ENCODE measurements at regions not wholly inside any gene's neighbourhood (a gene's known extent, or its start where the extent isn't known, plus 50 kb on each side); places are given as distances from the start of the nearest gene placed in this dataset.

DNA sequence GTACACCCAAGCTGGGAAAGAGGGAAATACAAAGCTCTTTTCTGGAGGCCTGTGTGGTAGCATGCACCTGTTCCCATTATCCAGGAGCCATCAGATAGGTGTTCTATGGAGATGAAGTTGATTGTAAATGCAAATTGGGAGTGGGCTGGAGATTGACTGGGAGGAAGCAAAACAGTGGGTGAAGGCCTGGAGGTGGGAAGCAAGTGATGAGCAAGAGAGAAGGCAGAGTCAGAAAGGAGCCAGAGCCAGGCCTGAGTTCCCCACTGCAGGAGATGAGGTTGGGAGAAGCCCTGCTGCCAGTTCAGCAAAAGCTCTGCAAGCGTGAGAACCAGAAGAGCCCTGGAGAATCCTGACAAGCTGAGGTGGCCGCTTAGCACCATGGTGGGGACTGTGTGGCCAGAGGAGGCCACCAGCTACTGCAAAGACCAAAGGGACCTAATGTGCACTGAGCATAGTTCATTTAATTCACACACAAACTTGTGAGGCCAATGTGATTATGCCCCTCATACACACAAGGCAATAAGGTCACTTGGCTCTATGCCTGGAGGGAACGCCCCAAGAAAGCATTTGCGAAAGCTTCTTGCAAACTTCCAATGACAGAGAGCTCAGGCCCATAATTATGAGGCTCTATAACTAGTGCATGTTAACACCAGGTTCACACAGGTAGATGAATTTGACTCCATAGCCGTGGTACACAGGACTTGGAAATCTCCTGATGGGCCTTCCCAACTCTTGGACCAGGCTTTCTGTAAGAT is 73.0 kb upstream of the GRIK3 start:
- H3K9ac ChIP-seq (ENCODE audit: low read depth in 1 of 2, low read length in 2 of 2) = no peak overlapping the region
- no peak overlapping the region for H3K27ac ChIP-seq (ENCODE audit: low read depth in 2 of 2, low read length in 2 of 2)
- no peaks in the 10 kb centered on the region for H3K36me3 ChIP-seq (ENCODE audit: control insufficient read depth in 2 of 2, insufficient read depth in 2 of 2, low read length in 2 of 2)
- H3K4me1 ChIP-seq (ENCODE audit: control insufficient read depth in 2 of 2, insufficient read depth in 2 of 2, low read length in 2 of 2) = no peaks in the 10 kb centered on the region
- H3K27me3 ChIP-seq (ENCODE audit: control insufficient read depth in 2 of 2, insufficient read depth in 2 of 2, low read length in 2 of 2) = peaks cover 3 to 5% of the 10 kb centered on the region in 2 donors
- no peak overlapping the region for H3K4me3 ChIP-seq (ENCODE audit: low read length in 2 of 2)
- no peaks in the 10 kb centered on the region for H3K9me3 ChIP-seq (ENCODE audit: control insufficient read depth in 2 of 2, low read length in 2 of 2)

DNA sequence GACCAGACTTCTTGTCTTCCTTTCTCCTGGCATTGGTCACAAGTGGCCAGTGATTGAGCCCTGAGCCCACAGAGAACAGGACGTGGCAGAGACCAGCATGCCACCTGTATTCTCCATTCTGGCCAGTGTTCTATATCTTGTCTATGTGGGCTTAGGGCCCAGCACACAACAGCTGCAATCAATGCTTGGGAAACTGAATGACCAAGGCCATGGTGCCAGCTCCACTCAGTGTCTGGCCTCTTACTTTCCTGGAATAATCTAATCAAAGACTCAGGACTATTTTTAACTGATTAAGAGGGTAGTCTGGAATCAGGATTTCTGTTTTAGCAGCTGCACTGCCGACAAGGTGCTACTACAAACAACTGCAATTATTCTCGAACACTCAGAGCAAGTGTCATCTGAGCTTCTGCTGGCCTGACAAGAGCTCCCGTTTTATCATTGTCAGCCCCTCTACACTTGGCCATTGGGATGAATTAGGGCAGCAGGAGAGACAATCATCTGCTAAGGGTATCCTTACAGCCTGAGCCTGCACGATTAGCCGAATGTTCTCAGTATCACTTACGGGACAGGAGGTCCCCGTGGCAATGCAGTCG is 74.4 kb upstream of the GRIK3 start:
- Histone ChIP-seq H3K27me3 (ENCODE audit: control insufficient read depth in 2 of 2, insufficient read depth in 2 of 2, low read length in 2 of 2) (peaks cover 3 to 5% of the 10 kb centered on the region in 2 donors), H3K4me1 (ENCODE audit: control insufficient read depth in 2 of 2, insufficient read depth in 2 of 2, low read length in 2 of 2) (no peaks in the 10 kb centered on the region), H3K4me3 (ENCODE audit: low read length in 2 of 2) (no peak overlapping the region), H3K9ac (ENCODE audit: low read depth in 1 of 2, low read length in 2 of 2) (no peak overlapping the region), H3K36me3 (ENCODE audit: control insufficient read depth in 2 of 2, insufficient read depth in 2 of 2, low read length in 2 of 2) (no peaks in the 10 kb centered on the region), H3K27ac (ENCODE audit: low read depth in 2 of 2, low read length in 2 of 2) (no peak overlapping the region), H3K9me3 (ENCODE audit: control insufficient read depth in 2 of 2, low read length in 2 of 2) (no peaks in the 10 kb centered on the region)

DNA sequence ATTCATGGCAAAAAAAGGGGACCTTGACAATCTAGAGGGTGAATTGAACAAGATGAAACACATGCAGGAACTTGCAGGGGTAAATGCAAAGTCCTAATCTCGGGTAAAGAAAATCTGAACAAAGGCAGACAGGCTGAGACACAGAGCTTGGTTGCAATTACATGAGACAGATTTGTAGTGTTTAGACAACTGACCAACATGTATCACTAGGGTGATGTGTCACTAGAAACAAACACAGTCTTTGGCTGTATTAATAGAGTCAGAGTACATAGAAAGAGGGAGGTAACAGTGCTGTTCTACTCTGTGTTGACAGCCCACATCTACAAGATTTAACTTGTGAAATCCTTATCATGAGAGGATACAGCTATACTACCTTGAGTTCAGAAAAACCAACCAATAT is 78.1 kb upstream of the GRIK3 start:
- no peak overlapping the region for H3K27ac ChIP-seq (ENCODE audit: low read depth in 2 of 2, low read length in 2 of 2)
- no peaks in the 10 kb centered on the region for H3K4me1 ChIP-seq (ENCODE audit: control insufficient read depth in 2 of 2, insufficient read depth in 2 of 2, low read length in 2 of 2)
- H3K4me3 ChIP-seq (ENCODE audit: low read length in 2 of 2) = no peak overlapping the region
- H3K9me3 ChIP-seq (ENCODE audit: control insufficient read depth in 2 of 2, low read length in 2 of 2) = no peaks in the 10 kb centered on the region
- H3K36me3 ChIP-seq (ENCODE audit: control insufficient read depth in 2 of 2, insufficient read depth in 2 of 2, low read length in 2 of 2) = no peaks in the 10 kb centered on the region
- H3K9ac ChIP-seq (ENCODE audit: low read depth in 1 of 2, low read length in 2 of 2) = no peak overlapping the region
- peaks cover 3 to 5% of the 10 kb centered on the region in 2 donors for H3K27me3 ChIP-seq (ENCODE audit: control insufficient read depth in 2 of 2, insufficient read depth in 2 of 2, low read length in 2 of 2)

DNA sequence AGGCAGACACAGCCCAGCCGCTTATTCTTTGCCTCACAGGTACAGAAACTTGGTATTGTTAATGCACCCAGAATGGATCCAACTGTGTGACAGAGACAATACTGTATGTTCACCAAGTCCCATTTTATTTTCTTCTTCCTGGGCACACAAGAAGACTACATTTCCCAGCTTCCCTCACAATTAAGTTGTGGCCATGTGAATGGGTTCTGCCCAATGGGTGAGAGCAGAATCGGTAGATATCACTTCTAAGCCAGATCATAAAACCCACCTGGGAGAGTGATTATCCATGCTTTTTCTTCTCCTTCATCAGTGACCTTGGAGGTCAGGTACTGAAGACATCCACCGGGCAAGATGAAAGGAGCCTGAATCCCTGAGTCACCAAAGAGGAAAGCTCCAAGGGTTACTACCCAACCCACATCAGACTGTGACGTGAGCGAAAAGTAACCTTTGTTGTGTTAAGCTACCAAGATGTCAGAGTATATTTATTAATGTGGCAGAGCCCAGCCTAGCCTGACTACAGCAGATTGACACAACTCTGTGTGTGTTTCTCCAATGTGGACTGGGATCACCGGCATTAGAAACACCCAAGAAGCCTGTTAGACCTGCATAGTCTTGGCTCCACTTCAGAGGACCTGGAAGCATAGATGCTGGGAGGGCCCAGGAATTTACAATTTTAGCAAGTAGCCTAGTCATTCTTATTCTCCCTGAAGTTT is 79.1 kb upstream of the GRIK3 start:
- Histone ChIP-seq H3K27me3 (ENCODE audit: control insufficient read depth in 2 of 2, insufficient read depth in 2 of 2, low read length in 2 of 2) (peaks cover 3% of the 10 kb centered on the region in 2 donors), H3K27ac (ENCODE audit: low read depth in 2 of 2, low read length in 2 of 2) (no peak overlapping the region), H3K9ac (ENCODE audit: low read depth in 1 of 2, low read length in 2 of 2) (no peak overlapping the region)

DNA sequence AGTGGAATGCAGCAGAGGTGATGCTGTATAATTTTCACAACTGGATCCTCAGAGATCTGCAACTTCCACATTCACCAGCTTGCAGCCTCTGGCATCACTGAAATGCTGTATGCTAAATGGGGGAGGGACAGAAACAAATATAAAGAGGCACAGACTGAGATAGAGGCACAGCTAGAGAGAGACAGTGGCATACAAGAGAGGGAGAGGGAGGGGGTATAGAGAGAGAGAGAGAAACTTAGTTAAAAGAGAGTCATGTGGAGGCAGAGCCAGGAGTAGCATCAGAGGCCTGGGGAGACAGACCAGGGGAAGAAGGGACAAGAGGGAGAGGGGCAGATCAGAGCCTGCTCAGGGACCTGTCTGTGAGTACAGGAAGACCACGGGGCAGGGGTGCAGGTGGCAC is 84.5 kb upstream of the GRIK3 start:
- peaks cover 0 to 2% of the 10 kb centered on the region in 2 donors for H3K27me3 ChIP-seq (ENCODE audit: control insufficient read depth in 2 of 2, insufficient read depth in 2 of 2, low read length in 2 of 2)

More for the DNA sequence above, 79.1 kb upstream of the GRIK3 start:
- Histone ChIP-seq H3K4me1 (ENCODE audit: control insufficient read depth in 2 of 2, insufficient read depth in 2 of 2, low read length in 2 of 2) (no peaks in the 10 kb centered on the region), H3K9me3 (ENCODE audit: control insufficient read depth in 2 of 2, low read length in 2 of 2) (no peaks in the 10 kb centered on the region), H3K36me3 (ENCODE audit: control insufficient read depth in 2 of 2, insufficient read depth in 2 of 2, low read length in 2 of 2) (no peaks in the 10 kb centered on the region), H3K4me3 (ENCODE audit: low read length in 2 of 2) (no peak overlapping the region)

DNA sequence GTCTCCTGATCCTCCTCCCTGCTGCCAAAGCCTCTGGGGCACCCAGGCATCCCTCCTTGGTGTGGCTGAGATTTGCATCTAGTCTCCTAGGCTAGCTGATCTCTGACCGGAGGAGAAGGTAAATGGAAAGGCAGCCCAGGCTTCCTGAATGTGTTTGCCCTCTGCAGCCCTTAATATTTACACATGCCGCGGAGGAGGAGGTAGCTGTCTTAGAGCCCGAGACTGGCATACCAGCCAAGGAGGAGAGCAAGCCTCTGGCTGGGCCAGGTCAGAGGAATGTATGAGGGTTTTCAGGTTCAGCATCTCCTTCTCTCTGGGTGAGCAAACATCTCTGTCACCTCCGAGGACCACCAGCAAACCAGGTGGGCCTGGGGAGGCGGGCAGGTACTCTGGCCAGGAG is 86.0 kb upstream of the GRIK3 start:
- Histone ChIP-seq H3K4me3 (ENCODE audit: low read length in 2 of 2) (no peak overlapping the region), H3K36me3 (ENCODE audit: control insufficient read depth in 2 of 2, insufficient read depth in 2 of 2, low read length in 2 of 2) (no peaks in the 10 kb centered on the region), H3K9ac (ENCODE audit: low read depth in 1 of 2, low read length in 2 of 2) (no peak overlapping the region), H3K4me1 (ENCODE audit: control insufficient read depth in 2 of 2, insufficient read depth in 2 of 2, low read length in 2 of 2) (no peaks in the 10 kb centered on the region), H3K27ac (ENCODE audit: low read depth in 2 of 2, low read length in 2 of 2) (no peak overlapping the region), H3K27me3 (ENCODE audit: control insufficient read depth in 2 of 2, insufficient read depth in 2 of 2, low read length in 2 of 2) (peaks cover 0 to 2% of the 10 kb centered on the region in 2 donors), H3K9me3 (ENCODE audit: control insufficient read depth in 2 of 2, low read length in 2 of 2) (no peaks in the 10 kb centered on the region)

More for the DNA sequence above, 84.5 kb upstream of the GRIK3 start:
- Histone ChIP-seq H3K4me1 (ENCODE audit: control insufficient read depth in 2 of 2, insufficient read depth in 2 of 2, low read length in 2 of 2) (no peaks in the 10 kb centered on the region), H3K9me3 (ENCODE audit: control insufficient read depth in 2 of 2, low read length in 2 of 2) (no peaks in the 10 kb centered on the region), H3K36me3 (ENCODE audit: control insufficient read depth in 2 of 2, insufficient read depth in 2 of 2, low read length in 2 of 2) (no peaks in the 10 kb centered on the region), H3K4me3 (ENCODE audit: low read length in 2 of 2) (no peak overlapping the region), H3K9ac (ENCODE audit: low read depth in 1 of 2, low read length in 2 of 2) (no peak overlapping the region), H3K27ac (ENCODE audit: low read depth in 2 of 2, low read length in 2 of 2) (no peak overlapping the region)

DNA sequence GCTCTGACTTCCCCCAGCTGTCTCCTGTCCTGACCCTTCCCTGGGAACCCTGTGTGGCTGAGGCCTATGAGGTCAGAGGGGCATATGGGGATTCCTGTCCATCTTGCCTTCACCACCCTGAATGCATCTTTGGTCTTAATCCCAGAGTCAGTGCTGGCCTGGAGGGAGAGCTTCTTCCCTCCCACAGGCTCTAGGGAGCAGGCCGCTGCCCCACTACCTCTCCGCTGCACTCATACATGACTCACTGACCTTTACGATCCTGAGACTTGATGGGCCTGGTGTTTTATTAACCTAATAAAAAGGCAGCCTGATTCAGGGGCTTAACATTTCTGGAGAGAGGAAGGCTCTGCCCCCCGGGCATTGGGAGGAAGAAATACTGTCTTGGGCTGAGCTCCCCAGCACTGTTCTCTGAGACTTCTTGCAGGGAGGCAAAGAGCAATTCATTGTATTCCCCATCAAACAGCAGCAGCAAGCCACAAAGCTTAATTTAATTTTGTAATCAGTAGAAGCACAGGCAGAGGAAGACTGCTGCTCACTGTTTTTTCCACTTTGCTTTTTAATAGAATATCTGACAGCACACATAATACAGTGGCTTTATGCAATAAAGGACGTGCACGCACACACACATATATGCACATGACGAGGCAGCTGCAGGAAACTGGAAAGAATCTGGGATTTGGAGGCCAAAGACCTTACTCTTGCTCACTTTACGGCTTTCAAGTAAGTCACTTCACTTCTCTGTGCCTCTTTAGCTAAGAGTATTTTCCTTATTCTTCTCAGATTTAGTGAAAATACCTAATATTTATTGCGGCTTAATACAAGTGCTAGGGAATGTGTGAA is 89.2 kb upstream of the GRIK3 start:
- no peaks in the 10 kb centered on the region for H3K4me1 ChIP-seq (ENCODE audit: control insufficient read depth in 2 of 2, insufficient read depth in 2 of 2, low read length in 2 of 2)
- H3K4me3 ChIP-seq (ENCODE audit: low read length in 2 of 2) = no peak overlapping the region
- H3K9ac ChIP-seq (ENCODE audit: low read depth in 1 of 2, low read length in 2 of 2) = no peak overlapping the region
- H3K27ac ChIP-seq (ENCODE audit: low read depth in 2 of 2, low read length in 2 of 2) = no peak overlapping the region
- H3K36me3 ChIP-seq (ENCODE audit: control insufficient read depth in 2 of 2, insufficient read depth in 2 of 2, low read length in 2 of 2) = no peaks in the 10 kb centered on the region
- peaks cover 0 to 2% of the 10 kb centered on the region in 2 donors for H3K27me3 ChIP-seq (ENCODE audit: control insufficient read depth in 2 of 2, insufficient read depth in 2 of 2, low read length in 2 of 2)
- no peaks in the 10 kb centered on the region for H3K9me3 ChIP-seq (ENCODE audit: control insufficient read depth in 2 of 2, low read length in 2 of 2)

DNA sequence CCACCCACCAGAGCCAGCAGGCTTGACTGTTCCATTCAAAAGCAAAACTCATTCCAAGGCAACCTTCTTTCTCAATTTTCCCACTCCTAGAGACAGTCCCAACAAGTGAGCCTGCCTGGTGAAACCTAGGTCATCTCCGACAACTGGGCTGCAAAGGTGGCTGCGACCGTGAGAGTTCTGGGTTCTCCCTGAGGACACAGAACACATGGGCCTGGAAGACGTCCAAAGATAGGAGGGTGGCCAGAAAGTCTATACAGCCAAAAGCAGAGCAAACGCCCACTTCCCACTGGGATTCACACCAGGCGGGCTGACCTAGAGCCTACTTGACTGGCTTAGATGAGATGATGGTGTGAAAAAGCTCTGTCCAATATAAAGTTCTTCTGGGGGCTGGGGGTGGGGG is 90.2 kb upstream of the GRIK3 start:
- no peak overlapping the region for H3K9ac ChIP-seq (ENCODE audit: low read depth in 1 of 2, low read length in 2 of 2)
- H3K36me3 ChIP-seq (ENCODE audit: control insufficient read depth in 2 of 2, insufficient read depth in 2 of 2, low read length in 2 of 2) = no peaks in the 10 kb centered on the region
- H3K27ac ChIP-seq (ENCODE audit: low read depth in 2 of 2, low read length in 2 of 2) = no peak overlapping the region
- H3K4me1 ChIP-seq (ENCODE audit: control insufficient read depth in 2 of 2, insufficient read depth in 2 of 2, low read length in 2 of 2) = no peaks in the 10 kb centered on the region
- H3K4me3 ChIP-seq (ENCODE audit: low read length in 2 of 2) = no peak overlapping the region
- H3K9me3 ChIP-seq (ENCODE audit: control insufficient read depth in 2 of 2, low read length in 2 of 2) = no peaks in the 10 kb centered on the region
- no peaks in the 10 kb centered on the region for H3K27me3 ChIP-seq (ENCODE audit: control insufficient read depth in 2 of 2, insufficient read depth in 2 of 2, low read length in 2 of 2)

DNA sequence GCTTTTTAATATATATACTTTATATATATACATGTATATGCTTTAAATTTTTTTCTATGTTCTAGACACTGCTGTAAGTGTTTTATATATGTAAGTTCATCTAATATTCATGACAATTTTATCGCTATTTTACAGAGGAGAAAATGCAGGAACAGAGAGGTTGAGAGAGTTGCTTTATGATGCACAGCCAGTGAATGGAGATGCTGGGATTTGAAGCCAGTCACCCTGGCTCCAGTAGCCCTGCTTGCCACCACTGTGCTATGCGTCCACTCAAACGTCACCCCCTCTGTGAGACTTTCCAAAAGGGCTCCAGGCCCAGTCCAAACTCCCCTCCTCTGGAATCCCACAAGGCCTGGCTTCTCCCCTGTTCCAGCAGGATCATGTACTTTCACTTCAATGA is 91.0 kb upstream of the GRIK3 start:
- H3K4me3 ChIP-seq (ENCODE audit: low read length in 2 of 2) = no peak overlapping the region
- H3K27ac ChIP-seq (ENCODE audit: low read depth in 2 of 2, low read length in 2 of 2) = no peak overlapping the region
- H3K9me3 ChIP-seq (ENCODE audit: control insufficient read depth in 2 of 2, low read length in 2 of 2) = no peaks in the 10 kb centered on the region
- H3K9ac ChIP-seq (ENCODE audit: low read depth in 1 of 2, low read length in 2 of 2) = no peak overlapping the region
- H3K27me3 ChIP-seq (ENCODE audit: control insufficient read depth in 2 of 2, insufficient read depth in 2 of 2, low read length in 2 of 2) = no peaks in the 10 kb centered on the region
- no peaks in the 10 kb centered on the region for H3K36me3 ChIP-seq (ENCODE audit: control insufficient read depth in 2 of 2, insufficient read depth in 2 of 2, low read length in 2 of 2)
- no peaks in the 10 kb centered on the region for H3K4me1 ChIP-seq (ENCODE audit: control insufficient read depth in 2 of 2, insufficient read depth in 2 of 2, low read length in 2 of 2)

Data from mucosa of rectum (tissue), 2 donors.